ENCODE measurements at regions not wholly inside any gene's neighbourhood (a gene's known extent, or its start where the extent isn't known, plus 50 kb on each side); places are given as distances from the start of the nearest gene placed in this dataset.

DNA sequence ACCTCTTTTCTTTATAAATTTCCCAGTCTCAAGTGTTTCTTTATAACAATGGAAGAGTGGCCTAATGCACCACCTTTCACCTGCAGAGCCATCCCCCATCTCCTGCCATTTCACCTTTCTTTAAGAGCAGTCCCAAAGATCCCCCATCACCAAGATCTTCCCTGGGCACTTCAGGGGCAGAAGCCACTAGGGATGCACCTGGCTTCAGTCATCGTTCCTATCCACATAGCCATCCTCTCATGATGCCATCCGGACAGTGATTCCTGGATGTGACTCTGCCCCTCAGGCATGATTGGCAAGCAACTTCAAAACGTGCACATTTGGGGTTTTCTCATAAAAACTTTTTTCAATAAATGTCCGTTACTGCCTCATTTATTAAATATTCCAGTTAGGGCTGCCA lies 225.9 kb downstream of the TBXT start:
- H3K9ac ChIP-seq (ENCODE audit: low read length): no peak overlapping the region
- H3K4me2 ChIP-seq (ENCODE audit: low read depth, low read length): no peak overlapping the region
- H2AFZ ChIP-seq (ENCODE audit: low read length): no peak overlapping the region
- H3F3A ChIP-seq (ENCODE audit: insufficient read depth, low read length): no peaks in the 10 kb centered on the region
- H4K20me1 ChIP-seq (ENCODE audit: insufficient read depth, low read length): no peaks in the 10 kb centered on the region
- TF ChIP-seq CTCF (IDR thresholded peaks at IDR 0.05; ENCODE audit: low read length): no peak
- TF ChIP-seq EZH2 (optimal IDR thresholded peaks at IDR 0.05; ENCODE audit: low read depth, low read length): no peak
- TF ChIP-seq EZH2phosphoT487 (IDR thresholded peaks at IDR 0.05; ENCODE audit: low read length): no peak
- no peak overlapping the region for H3K4me3 ChIP-seq (ENCODE audit: low read length)
- no peaks in the 10 kb centered on the region for H3K27me3 ChIP-seq (replicated peaks; ENCODE audit: insufficient read depth, low read length)
- H3K4me1 ChIP-seq (ENCODE audit: low read length): no peaks in the 10 kb centered on the region
- H3K79me2 ChIP-seq (ENCODE audit: low read length): no peaks in the 10 kb centered on the region
- no peaks in the 10 kb centered on the region for H3K9me3 ChIP-seq (replicated peaks; ENCODE audit: insufficient read depth, low read length)
- H3K27ac ChIP-seq (ENCODE audit: low read length): no peak overlapping the region
- DNase-seq: no peak
- H3K36me3 ChIP-seq (replicated peaks; ENCODE audit: insufficient read depth, low read length): no peaks in the 10 kb centered on the region
- H3K9me2 ChIP-seq (replicated peaks; ENCODE audit: insufficient read depth, low read length): no peaks in the 10 kb centered on the region

DNA sequence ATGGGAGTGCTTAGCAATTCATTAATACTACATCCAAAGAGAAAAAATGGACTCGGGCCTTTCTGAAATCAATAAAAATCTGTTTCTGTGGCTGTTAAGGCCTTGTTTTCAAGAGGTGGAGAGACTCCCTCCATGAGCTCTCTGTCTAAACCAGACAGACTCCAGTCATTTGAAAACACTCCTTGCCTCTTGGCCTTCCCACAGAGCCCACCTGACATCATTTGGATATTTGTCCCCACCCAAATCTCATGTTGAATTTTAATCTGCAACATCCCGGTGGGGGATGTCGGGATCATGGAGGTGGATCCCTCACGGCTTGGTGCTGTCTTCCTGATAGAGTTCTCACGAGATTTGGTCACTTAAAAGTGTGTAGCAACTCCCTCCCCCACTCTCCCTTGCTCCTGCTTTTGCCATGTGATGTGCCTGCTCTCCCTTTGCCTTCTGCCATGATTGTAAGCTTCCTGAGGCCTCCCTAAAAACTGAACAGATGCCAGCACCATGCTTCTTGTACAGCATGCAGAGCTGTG lies 226.3 kb downstream of the TBXT start:
- Histone ChIP-seq H3K4me3 (ENCODE audit: low read length) (no peak overlapping the region), H3K36me3 (replicated peaks; ENCODE audit: insufficient read depth, low read length) (no peaks in the 10 kb centered on the region), H3K27ac (ENCODE audit: low read length) (no peak overlapping the region), H3K9ac (ENCODE audit: low read length) (no peak overlapping the region), H3F3A (ENCODE audit: insufficient read depth, low read length) (no peaks in the 10 kb centered on the region), H3K9me3 (replicated peaks; ENCODE audit: insufficient read depth, low read length) (no peaks in the 10 kb centered on the region), H2AFZ (ENCODE audit: low read length) (no peak overlapping the region), H4K20me1 (ENCODE audit: insufficient read depth, low read length) (no peaks in the 10 kb centered on the region), H3K9me2 (replicated peaks; ENCODE audit: insufficient read depth, low read length) (no peaks in the 10 kb centered on the region), H3K27me3 (replicated peaks; ENCODE audit: insufficient read depth, low read length) (no peaks in the 10 kb centered on the region), H3K4me2 (ENCODE audit: low read depth, low read length) (no peak overlapping the region), H3K79me2 (ENCODE audit: low read length) (no peaks in the 10 kb centered on the region), H3K4me1 (ENCODE audit: low read length) (no peaks in the 10 kb centered on the region)
- TF ChIP-seq EZH2 (optimal IDR thresholded peaks at IDR 0.05; ENCODE audit: low read depth, low read length) (no peak), EZH2phosphoT487 (IDR thresholded peaks at IDR 0.05; ENCODE audit: low read length) (no peak), CTCF (IDR thresholded peaks at IDR 0.05; ENCODE audit: low read length) (no peak)
- no peak for DNase-seq

DNA sequence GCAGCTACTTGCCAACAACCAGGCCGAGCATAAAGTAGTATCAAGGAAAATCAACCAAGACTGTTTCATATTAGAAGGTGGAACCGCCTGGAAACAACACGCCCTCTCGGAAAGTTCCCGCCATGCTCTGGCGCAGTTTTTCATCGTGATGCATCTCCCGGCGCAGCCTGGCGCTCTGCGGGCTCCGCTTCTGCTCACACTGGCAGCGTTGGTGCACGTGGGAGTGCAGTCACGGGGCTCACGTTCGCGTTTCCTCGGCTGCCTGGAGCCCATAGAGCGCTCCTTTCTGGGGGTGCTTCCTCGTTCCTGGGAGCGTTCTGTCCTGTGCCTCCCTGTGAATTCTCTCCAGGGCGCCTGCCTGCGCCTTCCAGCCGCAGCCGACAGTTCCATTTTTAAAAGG lies 227.3 kb downstream of the TBXT start:
- Histone ChIP-seq H3K4me1 (ENCODE audit: low read length) (no peaks in the 10 kb centered on the region), H3K36me3 (replicated peaks; ENCODE audit: insufficient read depth, low read length) (no peaks in the 10 kb centered on the region), H3K27me3 (replicated peaks; ENCODE audit: insufficient read depth, low read length) (no peaks in the 10 kb centered on the region), H3F3A (ENCODE audit: insufficient read depth, low read length) (no peaks in the 10 kb centered on the region), H3K79me2 (ENCODE audit: low read length) (no peaks in the 10 kb centered on the region), H3K9ac (ENCODE audit: low read length) (no peak overlapping the region), H2AFZ (ENCODE audit: low read length) (no peak overlapping the region), H3K9me3 (replicated peaks; ENCODE audit: insufficient read depth, low read length) (no peaks in the 10 kb centered on the region), H3K9me2 (replicated peaks; ENCODE audit: insufficient read depth, low read length) (no peaks in the 10 kb centered on the region), H3K27ac (ENCODE audit: low read length) (no peak overlapping the region), H4K20me1 (ENCODE audit: insufficient read depth, low read length) (no peaks in the 10 kb centered on the region), H3K4me3 (ENCODE audit: low read length) (no peak overlapping the region), H3K4me2 (ENCODE audit: low read depth, low read length) (no peak overlapping the region)
- TF ChIP-seq EZH2 (optimal IDR thresholded peaks at IDR 0.05; ENCODE audit: low read depth, low read length) (no peak), CTCF (IDR thresholded peaks at IDR 0.05; ENCODE audit: low read length) (no peak), EZH2phosphoT487 (IDR thresholded peaks at IDR 0.05; ENCODE audit: low read length) (no peak)
- no peak for DNase-seq

Measured in MM.1S (cell line).